ENCODE measurements at regions not wholly inside any gene's neighbourhood (a gene's known extent, or its start where the extent isn't known, plus 50 kb on each side); places are given as distances from the start of the nearest gene placed in this dataset.
"Not testable (repeated sequence)": the region's sequence is repeated elsewhere in the genome, so short reads cannot be mapped to it uniquely, and the experiment has no call there.

DNA sequence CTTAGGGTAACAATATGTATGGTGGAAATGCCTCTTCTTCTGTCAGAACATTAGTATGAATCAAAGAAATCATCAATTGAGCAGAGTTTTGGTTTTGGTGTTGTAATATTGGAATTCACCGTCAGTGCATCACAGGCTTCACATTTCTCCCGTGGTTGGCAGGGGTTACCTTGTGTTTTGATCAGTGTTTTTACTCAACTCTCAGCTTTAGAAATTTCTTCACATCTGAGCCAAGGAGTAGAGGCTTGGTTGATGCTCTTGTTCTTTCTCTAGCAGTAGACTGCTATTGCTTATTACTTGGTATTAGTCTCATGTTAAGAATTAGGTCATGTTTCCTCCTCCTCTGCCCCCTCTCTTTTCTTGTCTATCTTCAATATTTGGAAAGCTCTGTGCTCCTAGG is 188.8 kb upstream of the SMIM30 start:
- 34 to 66% methylated on average over 2 of the region's 2 CpGs for WGBS, 2 donors
- Histone ChIP-seq H3K9me3 (peaks cover 0 to 7% (median 0%) of the 10 kb centered on the region in 11 donors), H3K4me1 (peaks cover 0 to 2% (median 0%) of the 10 kb centered on the region in 9 donors), H3K27me3 (no peaks in the 10 kb centered on the region), H3K4me3 (no peak overlapping the region), H3K27ac (no peak overlapping the region), H3K36me3 (no peaks in the 10 kb centered on the region)
- intact Hi-C loops (cut with DNase I), result no loop called here
- ATAC-seq (no peak), DNase-seq (no peak)
- TF ChIP-seq, protein P1, sequence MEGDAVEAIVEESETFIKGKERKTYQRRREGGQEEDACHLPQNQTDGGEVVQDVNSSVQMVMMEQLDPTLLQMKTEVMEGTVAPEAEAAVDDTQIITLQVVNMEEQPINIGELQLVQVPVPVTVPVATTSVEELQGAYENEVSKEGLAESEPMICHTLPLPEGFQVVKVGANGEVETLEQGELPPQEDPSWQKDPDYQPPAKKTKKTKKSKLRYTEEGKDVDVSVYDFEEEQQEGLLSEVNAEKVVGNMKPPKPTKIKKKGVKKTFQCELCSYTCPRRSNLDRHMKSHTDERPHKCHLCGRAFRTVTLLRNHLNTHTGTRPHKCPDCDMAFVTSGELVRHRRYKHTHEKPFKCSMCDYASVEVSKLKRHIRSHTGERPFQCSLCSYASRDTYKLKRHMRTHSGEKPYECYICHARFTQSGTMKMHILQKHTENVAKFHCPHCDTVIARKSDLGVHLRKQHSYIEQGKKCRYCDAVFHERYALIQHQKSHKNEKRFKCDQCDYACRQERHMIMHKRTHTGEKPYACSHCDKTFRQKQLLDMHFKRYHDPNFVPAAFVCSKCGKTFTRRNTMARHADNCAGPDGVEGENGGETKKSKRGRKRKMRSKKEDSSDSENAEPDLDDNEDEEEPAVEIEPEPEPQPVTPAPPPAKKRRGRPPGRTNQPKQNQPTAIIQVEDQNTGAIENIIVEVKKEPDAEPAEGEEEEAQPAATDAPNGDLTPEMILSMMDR (IDR thresholded peaks at IDR 0.05), result no peak

DNA sequence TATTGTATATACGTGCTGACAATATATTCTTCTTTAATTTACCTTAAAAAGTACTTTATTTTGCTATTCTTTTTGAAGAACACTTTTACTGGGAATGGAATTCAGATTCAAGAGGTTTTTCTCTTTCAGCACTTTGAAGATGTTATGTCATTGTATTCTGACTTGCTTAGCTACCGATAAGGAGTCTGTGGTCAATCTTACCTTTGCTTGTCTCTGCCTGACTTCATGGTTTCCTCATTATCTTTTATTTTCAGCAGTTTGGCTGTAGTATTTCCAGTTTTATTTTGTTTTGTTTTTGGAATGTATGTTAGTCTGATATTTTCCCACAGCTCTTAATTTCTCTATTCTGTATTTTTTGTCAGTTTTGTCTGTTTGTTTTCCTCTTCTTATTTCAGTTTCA is 187.9 kb upstream of the SMIM30 start:
- Histone ChIP-seq H3K9me3 (peaks cover 0 to 7% (median 0%) of the 10 kb centered on the region in 11 donors), H3K4me1 (no peaks in the 10 kb centered on the region), H3K36me3 (no peaks in the 10 kb centered on the region), H3K4me3 (no peak overlapping the region), H3K27ac (no peak overlapping the region), H3K27me3 (no peaks in the 10 kb centered on the region)
- TF ChIP-seq, protein P1 (IDR thresholded peaks at IDR 0.05), result no peak
- DNase-seq, result no peak
- intact Hi-C loops (cut with DNase I), result no loop called here
- ATAC-seq, result no peak
- 67 to 71% methylated on average over 2 of the region's 2 CpGs for WGBS, 2 donors

DNA sequence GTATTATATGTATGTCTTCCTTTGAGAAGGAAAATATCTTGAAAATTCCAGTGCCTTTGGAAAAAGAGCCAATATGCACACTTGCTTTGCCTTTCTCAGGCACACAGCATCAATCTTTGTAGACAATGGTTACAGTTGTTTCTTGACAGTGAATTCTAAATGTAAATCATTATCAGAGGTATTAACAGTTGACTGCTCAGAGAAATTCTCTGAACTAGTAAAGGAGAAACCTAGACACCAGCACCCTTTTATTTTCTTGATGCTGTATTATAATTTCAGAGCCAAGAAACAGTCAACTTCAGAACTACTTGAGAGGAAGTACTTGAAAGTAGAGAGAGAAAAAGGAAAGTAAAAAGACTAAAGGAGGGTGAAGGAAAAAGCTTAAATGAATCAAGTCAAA is 185.8 kb upstream of the SMIM30 start:
- intact Hi-C loops (cut with DNase I), result no loop called here
- Histone ChIP-seq H3K36me3 (no peaks in the 10 kb centered on the region), H3K4me1 (no peaks in the 10 kb centered on the region), H3K27ac (no peak overlapping the region), H3K4me3 (no peak overlapping the region), H3K27me3 (no peaks in the 10 kb centered on the region), H3K9me3 (peaks cover 0 to 7% (median 0%) of the 10 kb centered on the region in 11 donors)
- ATAC-seq, result no peak
- TF ChIP-seq, protein P1 (IDR thresholded peaks at IDR 0.05), result no peak
- DNase-seq, result no peak

DNA sequence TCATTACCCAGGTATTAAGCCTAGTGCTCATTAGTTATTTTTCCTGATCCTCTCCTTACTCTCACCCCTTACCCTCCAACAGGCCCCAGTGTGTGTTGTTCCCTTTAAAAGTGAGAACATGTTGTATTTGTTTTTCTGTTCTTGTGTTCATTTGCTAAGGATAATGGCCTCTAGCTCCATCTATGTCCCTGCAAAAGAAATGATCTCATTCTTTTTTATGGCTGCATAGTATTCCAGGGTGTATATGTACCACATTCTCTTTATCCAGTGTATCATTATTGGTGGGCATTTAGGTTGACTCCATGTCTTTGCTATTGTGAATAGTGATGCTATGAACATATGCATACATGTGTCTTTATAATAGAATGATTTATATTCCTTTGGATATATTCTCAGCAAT is 185.0 kb upstream of the SMIM30 start:
- H3K4me1 ChIP-seq; H3K4me3 ChIP-seq; H3K27ac ChIP-seq; ATAC-seq; intact Hi-C loops (cut with DNase I); DNase-seq; H3K36me3 ChIP-seq; H3K27me3 ChIP-seq; H3K9me3 ChIP-seq: not testable (repeated sequence)

DNA sequence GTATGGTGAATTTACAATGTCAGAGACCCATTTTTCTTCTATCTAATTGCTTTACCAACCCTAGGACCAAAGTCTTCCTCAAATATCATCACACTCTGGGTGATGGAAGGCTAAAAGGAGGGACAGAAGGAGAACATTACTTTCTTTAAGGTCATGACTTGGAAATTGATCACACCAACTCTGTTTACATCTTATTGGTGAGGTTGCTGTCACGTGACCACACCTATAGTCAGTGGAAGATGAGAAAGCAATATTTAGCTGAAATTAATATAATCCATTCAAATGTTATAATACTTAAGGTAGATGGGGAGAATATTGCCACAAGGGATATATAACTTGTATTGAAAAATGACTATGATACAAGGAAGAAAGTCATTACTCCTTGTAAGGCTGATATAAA is 183.6 kb upstream of the SMIM30 start:
- Histone ChIP-seq H3K27ac (no peak overlapping the region), H3K27me3 (no peaks in the 10 kb centered on the region), H3K4me3 (no peak overlapping the region), H3K4me1 (no peaks in the 10 kb centered on the region), H3K36me3 (no peaks in the 10 kb centered on the region), H3K9me3 (peaks cover 0 to 7% (median 0%) of the 10 kb centered on the region in 11 donors)
- intact Hi-C loops (cut with DNase I), result no loop called here
- ATAC-seq (no peak), DNase-seq (no peak)
- TF ChIP-seq, protein P1 (IDR thresholded peaks at IDR 0.05), result no peak
- 72 to 76% methylated on average over 1 of the region's 1 CpG for WGBS, 2 donors
